Endothelial cell of umbilical vein (primary cell): ENCODE measurements at regions not wholly inside any gene's neighbourhood (a gene's known extent, or its start where the extent isn't known, plus 50 kb on each side); places are given as distances from the start of the nearest gene placed in this dataset.

Experiments
- BruUV-seq: library from RNA; stranded (reverse); fragments of 400-500 nt; replicated peaks from 2 replicates; lab custom pipeline; 2021; lab: Mats Ljungman, UMichigan
- CTCF ChIA-PET: fragments of 300-600, 350-600 bp; sonication (Branson Sonifier 250); formaldehyde crosslinking; loops from one replicate; lab custom pipeline; 2021; ENCODE audit warnings: antibody characterized with exemption, inconsistent platforms; lab: Charles Lee
- POLR2A ChIA-PET: fragments of 300-600, 350-600 bp; sonication (Branson Sonifier 250); formaldehyde crosslinking; loops from one replicate; lab custom pipeline; 2021; ENCODE audit warnings: antibody characterized with exemption, inconsistent platforms; lab: Charles Lee
- DNase-seq: peaks from one replicate; pipeline ENCODE4 v3.0.0-alpha.2; 2011; ENCODE audit warnings: low read depth, low spot score
- FAIRE-seq: peaks from 2 replicates; lab custom pipeline; 2011; peaks lifted over from hg19 to GRCh38; lab: Jason Lieb, UNC
- H2AFZ ChIP-seq: 2 replicates; pipeline ENCODE4 v1.6.0; 2012; ENCODE audit warnings: low read depth, low read length, control low read depth, inconsistent platforms
- H3K27ac ChIP-seq: 2 replicates; pipeline ENCODE4 v1.5.1; 2011; ENCODE audit warnings: low read depth, mild to moderate bottlenecking, control low read depth, low read length, moderate library complexity; ENCODE audit not compliant: insufficient read depth
- H3K27me3 ChIP-seq, 2 experiments: 2 replicates each; pipeline versions ENCODE4 v1.6.0 to v1.6.1; 2011; ENCODE audit warnings: low read length in 2 of 2, mixed read lengths in 1 of 2; ENCODE audit not compliant: control insufficient read depth in 2 of 2, insufficient read depth in 2 of 2
- H3K36me3 ChIP-seq, 2 experiments: 2 replicates in 1 of 2; 3 replicates in 1 of 2; pipeline ENCODE4 v1.5.1; 2011; ENCODE audit warnings: low read length in 2 of 2, mild to moderate bottlenecking in 1 of 2, moderate library complexity in 1 of 2; ENCODE audit not compliant: control insufficient read depth in 2 of 2, insufficient read depth in 2 of 2; ENCODE audit errors: extremely low read depth in 1 of 2
- H3K4me1 ChIP-seq: 3 replicates; pipeline ENCODE4 v1.5.1; 2011; ENCODE audit warnings: mild to moderate bottlenecking, low read length; ENCODE audit not compliant: control insufficient read depth, insufficient read depth; ENCODE audit errors: extremely low read depth
- H3K4me2 ChIP-seq: 2 replicates; pipeline ENCODE4 v1.6.1; 2011; ENCODE audit warnings: low read length, control low read depth, mixed read lengths; ENCODE audit not compliant: insufficient read depth
- H3K4me3 ChIP-seq, 3 experiments: fragments of 200-600 bp in 1 of 3; sonication (generic), shearing (Covaris generic) in 1 of 3; replicated peaks in 1 of 3; 2 replicates each; pipeline ENCODE4 v1.5.1; 2011 to 2016; ENCODE audit warnings: control low read depth in 3 of 3, low read length in 3 of 3, mild to moderate bottlenecking in 2 of 3, inconsistent platforms in 1 of 3, low read depth in 1 of 3, moderate library complexity in 1 of 3; ENCODE audit not compliant: insufficient read depth in 1 of 3
- H3K79me2 ChIP-seq: 2 replicates; pipeline ENCODE4 v1.6.0; 2012; ENCODE audit warnings: low read length, inconsistent platforms; ENCODE audit not compliant: control insufficient read depth, insufficient read depth
- H3K9ac ChIP-seq: replicated peaks from 2 replicates; pipeline ENCODE3; 2011; ENCODE audit warnings: low read length, control low read depth; ENCODE audit not compliant: insufficient read depth; ENCODE audit errors: extremely low read depth
- H3K9me1 ChIP-seq: replicated peaks from 3 replicates; pipeline ENCODE4 v1.6.0; 2011; ENCODE audit warnings: mild to moderate bottlenecking, low read length; ENCODE audit not compliant: control insufficient read depth, insufficient read depth; ENCODE audit errors: extremely low read depth
- H3K9me3 ChIP-seq: replicated peaks from 2 replicates; pipeline ENCODE4 v1.5.1; 2012; ENCODE audit warnings: low read length, inconsistent platforms; ENCODE audit not compliant: control insufficient read depth, insufficient read depth
- H4K20me1 ChIP-seq: replicated peaks from 2 replicates; pipeline ENCODE3; 2011; ENCODE audit warnings: mild to moderate bottlenecking, low read length; ENCODE audit not compliant: control insufficient read depth, insufficient read depth; ENCODE audit errors: extremely low read depth
- EZH2 ChIP-seq: IDR thresholded peaks from 2 replicates; pipeline ENCODE4 v1.6.1; 2012; ENCODE audit warnings: borderline replicate concordance, low read depth, mild to moderate bottlenecking, moderate library complexity, low read length, inconsistent platforms; ENCODE audit not compliant: severe bottlenecking
- FOS ChIP-seq: IDR thresholded peaks from 2 replicates; pipeline ENCODE4 v1.6.1; 2011; ENCODE audit warnings: mild to moderate bottlenecking, low read length, moderate library complexity, borderline replicate concordance; ENCODE audit not compliant: insufficient read depth
- GATA2 ChIP-seq: IDR thresholded peaks from 2 replicates; pipeline ENCODE4 v1.7.0; 2011; ENCODE audit warnings: low read depth, mild to moderate bottlenecking, moderate library complexity, mixed read lengths, low read length; ENCODE audit not compliant: insufficient read length, insufficient read depth
- JUN ChIP-seq: IDR thresholded peaks from 2 replicates; pipeline ENCODE4 v1.6.1; 2011; ENCODE audit warnings: borderline replicate concordance, low read depth; ENCODE audit not compliant: insufficient read length, insufficient read depth
- MAX ChIP-seq: IDR thresholded peaks from 2 replicates; pipeline ENCODE4 v1.6.1; 2011; ENCODE audit not compliant: insufficient read depth, insufficient read length
- MYC ChIP-seq: IDR thresholded peaks from one replicate; pipeline ENCODE4 v1.6.1; 2011; ENCODE audit warnings: mild to moderate bottlenecking, low read depth, low read length
- POLR2A ChIP-seq: IDR thresholded peaks from 2 replicates; pipeline ENCODE4 v1.6.1; 2012; ENCODE audit warnings: low read depth, mild to moderate bottlenecking, control low read depth, low read length
- POLR2AphosphoS5 ChIP-seq: IDR thresholded peaks from 2 replicates; pipeline ENCODE4 v1.6.1; 2012; ENCODE audit warnings: low read depth, mild to moderate bottlenecking, control low read depth, low read length, moderate library complexity; ENCODE audit not compliant: insufficient read depth
- dilution Hi-C: fragments of 300-500 bp; cut with MboI; formaldehyde crosslinking; loops from one replicate; pipeline ENCODE4 v1.15.0; 2019; ENCODE audit warnings: low sequenced_read_pairs; ENCODE audit not compliant: extremely low pct_ligation_motif_present
- intact Hi-C: fragments of 100-400 bp; cut with micrococcal nuclease; formaldehyde crosslinking; loops from one replicate; pipeline ENCODE4 v1.10.0; 2022
- TF ChIP-seq, protein P1 (sequence below), 2 donors: IDR thresholded peaks; 1 replicate in 1 of 2; 2 replicates in 1 of 2; pipeline ENCODE4 v1.5.1; 2011; ENCODE audit warnings: low read length in 2 of 2, mild to moderate bottlenecking in 2 of 2, moderate library complexity in 2 of 2, control low read depth in 1 of 2, inconsistent platforms in 1 of 2, low read depth in 1 of 2; ENCODE audit not compliant: insufficient read depth in 1 of 2; ENCODE audit errors: extremely low read depth in 1 of 2

DNA sequence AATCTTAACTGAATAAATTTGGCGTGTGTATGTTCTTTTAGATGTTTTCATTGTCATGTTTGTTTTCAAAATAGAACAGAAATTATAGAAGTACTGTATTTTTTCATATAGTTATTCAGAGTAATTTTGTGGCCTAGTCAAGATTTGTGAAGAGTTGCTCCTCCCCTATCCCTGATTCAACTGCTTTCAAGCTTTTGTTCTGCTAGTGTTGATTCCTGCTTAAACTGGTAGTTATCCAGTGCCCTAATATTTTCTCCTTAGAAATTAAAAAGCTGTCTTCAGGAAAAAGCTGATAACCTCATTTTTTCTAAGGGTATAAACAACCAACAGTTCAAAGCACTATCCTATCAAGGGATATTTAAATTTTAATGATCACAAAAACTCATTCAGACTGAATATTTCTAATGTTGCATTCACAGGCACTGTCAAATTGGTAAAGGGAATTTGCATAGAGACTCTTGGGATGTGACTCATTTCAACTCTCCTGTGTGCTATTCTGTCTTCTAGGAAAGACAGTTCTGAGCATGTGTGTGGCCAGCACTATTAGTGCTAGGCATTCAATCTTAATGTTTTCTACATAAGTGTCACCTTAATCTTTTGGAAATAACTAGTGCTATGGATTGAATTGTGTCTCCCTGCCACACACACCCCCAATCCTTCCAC is 1776.0 kb downstream of the LRRC4C start:
- ChIA-PET POLR2A (no interaction called here), CTCF (no interaction called here)
- no peaks in the 10 kb centered on the region for H3K9me1 ChIP-seq
- no peak overlapping the region for H3K27ac ChIP-seq
- dilution Hi-C loops = no loop called here
- TF ChIP-seq MAX (no peak), EZH2 (no peak), MYC (no peak), POLR2A (no peak), POLR2AphosphoS5 (no peak), FOS (no peak), JUN (no peak), GATA2 (no peak)
- TF ChIP-seq, protein P1, sequence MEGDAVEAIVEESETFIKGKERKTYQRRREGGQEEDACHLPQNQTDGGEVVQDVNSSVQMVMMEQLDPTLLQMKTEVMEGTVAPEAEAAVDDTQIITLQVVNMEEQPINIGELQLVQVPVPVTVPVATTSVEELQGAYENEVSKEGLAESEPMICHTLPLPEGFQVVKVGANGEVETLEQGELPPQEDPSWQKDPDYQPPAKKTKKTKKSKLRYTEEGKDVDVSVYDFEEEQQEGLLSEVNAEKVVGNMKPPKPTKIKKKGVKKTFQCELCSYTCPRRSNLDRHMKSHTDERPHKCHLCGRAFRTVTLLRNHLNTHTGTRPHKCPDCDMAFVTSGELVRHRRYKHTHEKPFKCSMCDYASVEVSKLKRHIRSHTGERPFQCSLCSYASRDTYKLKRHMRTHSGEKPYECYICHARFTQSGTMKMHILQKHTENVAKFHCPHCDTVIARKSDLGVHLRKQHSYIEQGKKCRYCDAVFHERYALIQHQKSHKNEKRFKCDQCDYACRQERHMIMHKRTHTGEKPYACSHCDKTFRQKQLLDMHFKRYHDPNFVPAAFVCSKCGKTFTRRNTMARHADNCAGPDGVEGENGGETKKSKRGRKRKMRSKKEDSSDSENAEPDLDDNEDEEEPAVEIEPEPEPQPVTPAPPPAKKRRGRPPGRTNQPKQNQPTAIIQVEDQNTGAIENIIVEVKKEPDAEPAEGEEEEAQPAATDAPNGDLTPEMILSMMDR (IDR thresholded peaks at IDR 0.05; ENCODE audit: extremely low read depth in 1 of 2, insufficient read depth in 1 of 2, low read depth in 1 of 2, low read length in 2 of 2) = no peak
- H3K4me3 ChIP-seq = no peak overlapping the region
- intact Hi-C loops = no loop called here
- no peaks in the 10 kb centered on the region for H3K36me3 ChIP-seq
- no peak for FAIRE-seq
- H3K79me2 ChIP-seq = no peaks in the 10 kb centered on the region
- DNase-seq = no peak
- no peaks in the 10 kb centered on the region for H3K27me3 ChIP-seq
- no peaks in the 10 kb centered on the region for H3K4me1 ChIP-seq
- no TSS peak for BruUV-seq
- no peak overlapping the region for H2AFZ ChIP-seq
- H3K9ac ChIP-seq = no peak overlapping the region
- no peaks in the 10 kb centered on the region for H4K20me1 ChIP-seq
- H3K4me2 ChIP-seq = no peak overlapping the region
- peaks cover 8% of the 10 kb centered on the region for H3K9me3 ChIP-seq
